ENCODE measurements at regions not wholly inside any gene's neighbourhood (a gene's known extent, or its start where the extent isn't known, plus 50 kb on each side); places are given as distances from the start of the nearest gene placed in this dataset.
A peak's percentile ranks its signal among the peaks of the same experiment; 100 is the strongest.
"Not testable (repeated sequence)": the region's sequence is repeated elsewhere in the genome, so short reads cannot be mapped to it uniquely, and the experiment has no call there.

- DNase-seq (ENCODE audit: low spot score): no peak
Observed at GRCh38 chr9:26789959-26790358, 102.6 kb downstream of the CAAP1 start.

DNA sequence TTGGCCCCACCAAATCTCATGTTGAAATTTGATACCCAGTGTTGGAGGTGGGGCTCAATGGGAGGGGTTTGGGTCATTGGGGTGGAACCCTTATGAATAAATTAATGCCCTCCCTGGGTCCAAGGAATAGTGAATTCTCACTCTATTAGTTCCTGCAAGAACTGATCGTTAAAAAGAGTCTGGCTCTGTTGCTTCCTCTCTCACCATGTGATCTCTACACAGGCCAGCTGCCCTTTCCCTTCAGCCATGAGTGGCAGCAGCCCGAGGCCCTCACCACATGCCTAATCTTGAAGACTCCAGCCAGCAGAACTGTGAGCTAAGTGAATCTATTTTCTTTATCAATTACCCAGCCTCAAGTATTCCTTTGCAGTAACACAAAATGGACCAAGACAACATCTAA, 106.0 kb downstream of the CAAP1 start:
- no peak for DNase-seq (ENCODE audit: low spot score)

DNA sequence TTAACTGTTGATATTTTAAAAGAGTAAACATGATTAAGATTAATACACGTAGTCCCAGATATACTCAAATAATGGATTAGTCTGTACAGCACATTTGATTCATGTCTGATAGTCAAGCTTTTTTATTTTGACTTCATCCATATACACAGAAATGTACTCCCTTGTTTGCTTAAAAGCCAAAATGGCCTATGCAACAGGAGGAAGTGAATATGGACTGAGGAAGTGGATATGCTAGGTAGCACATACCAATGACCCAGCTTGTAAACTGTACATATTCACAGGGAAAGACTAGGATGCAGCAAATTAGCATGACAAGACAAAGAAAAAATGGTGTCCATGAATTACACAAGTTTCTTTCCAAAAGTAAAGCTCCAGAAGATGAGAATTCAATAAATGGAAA, 109.7 kb downstream of the CAAP1 start:
- no peak for DNase-seq (ENCODE audit: low spot score)

- no peak for DNase-seq (ENCODE audit: low spot score)
Observed at GRCh38 chr9:26781906-26782305, 110.7 kb downstream of the CAAP1 start.

- DNase-seq (ENCODE audit: low spot score): not testable (repeated sequence)
Observed at GRCh38 chr9:26780307-26780706, 112.3 kb downstream of the CAAP1 start.

GRCh38 chr9:26779062-26779461, 113.5 kb downstream of the CAAP1 start:
- no peak for DNase-seq (ENCODE audit: low spot score)

DNA sequence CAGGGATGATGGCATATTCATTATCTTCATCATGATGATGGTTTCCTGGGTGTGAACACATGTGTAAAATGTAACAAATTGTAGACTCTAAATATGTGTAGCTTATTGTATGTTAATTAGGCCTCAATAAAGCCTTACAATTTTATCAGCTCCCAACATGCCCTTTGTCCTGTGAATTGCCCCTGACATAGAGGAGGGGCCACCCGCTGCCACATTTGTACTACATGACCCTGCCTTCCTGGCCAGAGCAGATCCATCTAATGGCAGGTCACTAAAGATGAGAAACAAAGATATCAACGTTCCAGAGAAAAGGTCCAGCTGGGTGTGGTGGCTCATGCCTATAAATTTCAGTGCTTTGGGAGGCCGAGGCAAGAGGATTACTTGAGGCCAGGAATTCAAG, 117.2 kb downstream of the CAAP1 start:
- DNase-seq (ENCODE audit: low spot score): no peak

- DNase-seq (ENCODE audit: low spot score): no peak
Observed at GRCh38 chr9:26773056-26773455, 119.5 kb downstream of the CAAP1 start.

DNA sequence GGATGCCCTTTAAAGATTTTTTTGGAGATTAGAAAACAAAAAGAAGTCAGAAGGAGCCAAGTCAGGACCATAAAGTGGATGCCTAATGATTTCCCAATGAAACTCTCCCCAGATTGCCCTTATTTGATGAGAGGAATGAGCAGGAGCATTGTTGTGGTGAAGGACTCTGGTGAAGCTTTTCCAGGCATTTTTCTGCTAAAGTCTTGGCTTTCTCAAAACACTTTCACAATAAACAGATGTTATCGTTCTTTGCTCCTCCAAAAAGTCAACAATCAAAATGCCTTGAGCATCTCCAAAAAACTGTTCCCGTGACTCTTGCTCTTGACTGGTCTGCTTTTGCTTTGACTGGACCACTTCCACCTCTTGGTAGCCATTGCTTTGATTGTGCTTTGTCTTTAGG, 121.8 kb downstream of the CAAP1 start:
- no peak for DNase-seq (ENCODE audit: low spot score)

GRCh38 chr9:26768145-26768544, 124.5 kb downstream of the CAAP1 start:
- DNase-seq (ENCODE audit: low spot score): no peak

GRCh38 chr9:26760675-26761074, 131.9 kb downstream of the CAAP1 start:
- DNase-seq (ENCODE audit: low spot score): no peak

GRCh38 chr9:26758655-26759054, 133.9 kb downstream of the CAAP1 start:
- no peak for DNase-seq (ENCODE audit: low spot score)

GRCh38 chr9:26756881-26757280, 135.7 kb downstream of the CAAP1 start:
- peak; percentile 6 for DNase-seq (ENCODE audit: low spot score)

- no peak for DNase-seq (ENCODE audit: low spot score)
Observed at GRCh38 chr9:26755476-26755875, 137.1 kb downstream of the CAAP1 start.

GRCh38 chr9:26754509-26755164, 138.0 kb downstream of the CAAP1 start:
- no peak for DNase-seq (ENCODE audit: low spot score)

- DNase-seq (ENCODE audit: low spot score): no peak
Observed at GRCh38 chr9:26753971-26754370, 138.6 kb downstream of the CAAP1 start.

DNA sequence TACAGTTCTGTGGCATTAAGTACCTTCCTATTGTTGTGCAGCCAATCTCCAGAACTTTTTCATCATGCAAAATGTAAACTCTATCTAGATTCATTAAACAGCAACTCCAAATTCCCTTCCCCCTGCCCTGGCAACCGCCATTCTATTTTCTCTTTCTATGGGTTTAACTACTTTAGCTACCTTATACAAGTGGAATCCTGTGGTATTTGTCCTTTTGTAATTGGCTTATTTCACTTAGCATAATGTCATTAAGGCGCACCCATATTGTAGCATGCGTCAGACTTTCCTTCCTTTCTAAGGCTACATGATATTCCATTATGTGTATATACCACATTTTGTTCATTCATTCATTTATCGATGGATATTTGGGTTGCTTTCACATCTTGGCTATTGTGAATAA, 142.4 kb downstream of the CAAP1 start:
- DNase-seq (ENCODE audit: low spot score): no peak

- no peak for DNase-seq (ENCODE audit: low spot score)
Observed at GRCh38 chr9:26748449-26749058, 144.0 kb downstream of the CAAP1 start.

DNA sequence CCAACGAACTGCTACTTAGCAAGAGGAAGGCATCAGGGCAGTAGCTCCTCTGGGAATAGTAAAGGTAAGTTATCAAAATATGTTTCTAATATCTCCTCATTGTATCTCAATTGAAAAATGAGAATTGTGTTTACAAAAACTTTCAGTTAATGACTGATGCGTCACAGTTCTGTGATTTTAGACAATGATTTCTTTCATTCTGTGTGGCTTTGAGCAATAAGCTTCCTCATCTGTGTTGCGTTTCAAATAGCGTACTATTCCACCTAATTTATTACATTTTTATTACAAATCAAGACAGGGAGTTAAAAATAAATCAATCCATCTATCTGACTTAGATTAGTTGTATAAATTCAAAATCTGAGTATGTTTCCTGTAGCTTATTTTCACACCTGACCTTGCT, 145.0 kb downstream of the CAAP1 start:
- no peak for DNase-seq (ENCODE audit: low spot score)

GRCh38 chr9:26746357-26747072, 146.1 kb downstream of the CAAP1 start:
- no peak for DNase-seq (ENCODE audit: low spot score)

DNA sequence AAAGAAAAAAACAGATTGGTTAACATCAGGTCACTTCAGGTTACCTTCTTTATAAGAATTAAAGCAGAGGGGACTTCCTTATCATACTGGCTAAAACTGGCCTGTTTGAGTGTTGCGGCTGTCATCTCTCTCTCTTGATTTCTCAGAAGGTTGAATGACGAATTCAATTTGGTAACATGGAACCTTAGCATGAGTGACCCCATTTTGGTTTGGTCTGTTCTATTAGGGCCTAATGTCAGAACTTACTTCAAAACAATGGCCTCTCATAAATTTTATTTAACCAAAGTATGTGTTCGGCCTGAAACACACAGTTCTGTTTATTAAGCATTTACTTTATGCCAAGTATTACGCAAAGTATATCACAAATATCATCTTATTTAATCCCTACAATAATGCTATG, 147.5 kb downstream of the CAAP1 start:
- DNase-seq (ENCODE audit: low spot score): no peak

- DNase-seq (ENCODE audit: low spot score): peak; percentile 29
Observed at GRCh38 chr9:26744191-26744965, 148.2 kb downstream of the CAAP1 start.
